SH-SY5Y (cell line): ENCODE measurements at regions not wholly inside any gene's neighbourhood (a gene's known extent, or its start where the extent isn't known, plus 50 kb on each side); places are given as distances from the start of the nearest gene placed in this dataset.

Source experiments
- GATA2 ChIP-seq: IDR thresholded peaks from 2 replicates; pipeline ENCODE4 v1.6.1; 2011; ENCODE audit warnings: mild to moderate bottlenecking, low read depth, low read length
- GATA3 ChIP-seq: IDR thresholded peaks from 2 replicates; pipeline ENCODE4 v1.6.1; 2011; ENCODE audit warnings: low read depth, mild to moderate bottlenecking, low read length, moderate library complexity

- no peak for TF ChIP-seq GATA2
- TF ChIP-seq GATA3, result no peak
These were observed 434.0 kb upstream of the LARGE1 start for GRCh38 chr22:34354071-34354817.
